ENCODE measurements at regions not wholly inside any gene's neighbourhood (a gene's known extent, or its start where the extent isn't known, plus 50 kb on each side); places are given as distances from the start of the nearest gene placed in this dataset.

DNA sequence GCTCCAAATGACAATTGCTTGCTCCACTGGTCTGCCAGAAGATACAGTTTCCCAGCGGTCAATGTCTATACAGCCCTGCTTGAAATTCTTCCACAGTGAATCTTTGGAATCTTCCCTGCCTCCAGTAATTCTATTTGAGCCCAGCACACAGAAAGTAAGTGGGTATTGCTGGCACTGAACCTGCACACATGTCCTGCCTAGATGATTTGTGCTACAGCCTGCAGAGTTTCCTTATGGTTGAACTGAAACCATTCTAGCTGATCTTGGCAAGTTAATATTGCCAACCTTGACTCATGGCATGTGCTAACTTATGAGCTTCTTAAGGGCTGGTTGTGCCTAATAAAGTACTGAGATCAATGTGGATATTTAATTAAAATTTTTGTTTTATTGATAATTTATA is 553.8 kb upstream of the GNPDA2 start:
- Histone ChIP-seq H4K20me1 (replicated peaks; ENCODE audit: control insufficient read depth, extremely low read depth, insufficient read depth, low read length) (no peaks in the 10 kb centered on the region), H3K4me3 (replicated peaks in 1 of 3; ENCODE audit: insufficient read depth in 1 of 3, low read depth in 1 of 3, low read length in 3 of 3) (no peak overlapping the region), H3K9me3 (replicated peaks; ENCODE audit: control insufficient read depth, insufficient read depth, low read length) (peaks cover 2% of the 10 kb centered on the region), H3K27ac (ENCODE audit: insufficient read depth, low read depth, low read length) (no peak overlapping the region), H3K9me1 (replicated peaks; ENCODE audit: control insufficient read depth, extremely low read depth, insufficient read depth, low read length) (no peaks in the 10 kb centered on the region), H3K36me3 (ENCODE audit: control insufficient read depth in 2 of 2, extremely low read depth in 1 of 2, insufficient read depth in 2 of 2, low read length in 2 of 2) (no peaks in the 10 kb centered on the region), H3K4me2 (ENCODE audit: insufficient read depth, low read length) (no peak overlapping the region), H3K27me3 (ENCODE audit: control insufficient read depth in 2 of 2, insufficient read depth in 2 of 2, low read length in 2 of 2) (no peaks in the 10 kb centered on the region), H2AFZ (ENCODE audit: low read depth, low read length) (no peak overlapping the region), H3K9ac (replicated peaks; ENCODE audit: extremely low read depth, insufficient read depth, low read length) (no peak overlapping the region), H3K4me1 (ENCODE audit: control insufficient read depth, extremely low read depth, insufficient read depth, low read length) (no peaks in the 10 kb centered on the region), H3K79me2 (ENCODE audit: control insufficient read depth, insufficient read depth, low read length) (no peaks in the 10 kb centered on the region)
- intact Hi-C loops (cut with micrococcal nuclease), result no loop called here
- ChIA-PET CTCF (no interaction called here), POLR2A (no interaction called here)
- BruUV-seq (replicated peaks), result no TSS peak
- TF ChIP-seq EZH2 (IDR thresholded peaks at IDR 0.05; ENCODE audit: borderline replicate concordance, low read depth, low read length, severe bottlenecking) (no peak), MYC (IDR thresholded peaks at IDR 0.05; ENCODE audit: low read depth, low read length) (no peak), POLR2AphosphoS5 (IDR thresholded peaks at IDR 0.05; ENCODE audit: insufficient read depth, low read depth, low read length) (no peak), POLR2A (IDR thresholded peaks at IDR 0.05; ENCODE audit: low read depth, low read length) (no peak), JUN (IDR thresholded peaks at IDR 0.05; ENCODE audit: borderline replicate concordance, insufficient read depth, insufficient read length, low read depth) (no peak), FOS (IDR thresholded peaks at IDR 0.05; ENCODE audit: borderline replicate concordance, insufficient read depth, low read length) (no peak), GATA2 (IDR thresholded peaks at IDR 0.05; ENCODE audit: insufficient read depth, insufficient read length, low read depth, low read length) (no peak)
- TF ChIP-seq, protein P1, sequence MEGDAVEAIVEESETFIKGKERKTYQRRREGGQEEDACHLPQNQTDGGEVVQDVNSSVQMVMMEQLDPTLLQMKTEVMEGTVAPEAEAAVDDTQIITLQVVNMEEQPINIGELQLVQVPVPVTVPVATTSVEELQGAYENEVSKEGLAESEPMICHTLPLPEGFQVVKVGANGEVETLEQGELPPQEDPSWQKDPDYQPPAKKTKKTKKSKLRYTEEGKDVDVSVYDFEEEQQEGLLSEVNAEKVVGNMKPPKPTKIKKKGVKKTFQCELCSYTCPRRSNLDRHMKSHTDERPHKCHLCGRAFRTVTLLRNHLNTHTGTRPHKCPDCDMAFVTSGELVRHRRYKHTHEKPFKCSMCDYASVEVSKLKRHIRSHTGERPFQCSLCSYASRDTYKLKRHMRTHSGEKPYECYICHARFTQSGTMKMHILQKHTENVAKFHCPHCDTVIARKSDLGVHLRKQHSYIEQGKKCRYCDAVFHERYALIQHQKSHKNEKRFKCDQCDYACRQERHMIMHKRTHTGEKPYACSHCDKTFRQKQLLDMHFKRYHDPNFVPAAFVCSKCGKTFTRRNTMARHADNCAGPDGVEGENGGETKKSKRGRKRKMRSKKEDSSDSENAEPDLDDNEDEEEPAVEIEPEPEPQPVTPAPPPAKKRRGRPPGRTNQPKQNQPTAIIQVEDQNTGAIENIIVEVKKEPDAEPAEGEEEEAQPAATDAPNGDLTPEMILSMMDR (IDR thresholded peaks at IDR 0.05; ENCODE audit: extremely low read depth in 1 of 2, insufficient read depth in 1 of 2, low read depth in 1 of 2, low read length in 2 of 2), result no peak
- TF ChIP-seq, protein P2, sequence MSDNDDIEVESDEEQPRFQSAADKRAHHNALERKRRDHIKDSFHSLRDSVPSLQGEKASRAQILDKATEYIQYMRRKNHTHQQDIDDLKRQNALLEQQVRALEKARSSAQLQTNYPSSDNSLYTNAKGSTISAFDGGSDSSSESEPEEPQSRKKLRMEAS (IDR thresholded peaks at IDR 0.05; ENCODE audit: insufficient read depth, insufficient read length), result no peak
- FAIRE-seq (no peak), DNase-seq (ENCODE audit: low read depth, low spot score) (no peak)
- dilution Hi-C loops (cut with MboI; ENCODE audit: extremely low pct_ligation_motif_present, low sequenced_read_pairs), result no loop called here

Data from endothelial cell of umbilical vein (primary cell).